ENCODE measurements at regions not wholly inside any gene's neighbourhood (a gene's known extent, or its start where the extent isn't known, plus 50 kb on each side); places are given as distances from the start of the nearest gene placed in this dataset.

- TF ChIP-seq CTCF (IDR thresholded peaks at IDR 0.05) (no peak), POLR2A (IDR thresholded peaks at IDR 0.05) (no peak), EP300 (IDR thresholded peaks at IDR 0.05) (no peak)
These were observed 77.0 kb downstream of the BUD13 start for GRCh38 chr11:116695657-116696254.
